ENCODE measurements at regions not wholly inside any gene's neighbourhood (a gene's known extent, or its start where the extent isn't known, plus 50 kb on each side); places are given as distances from the start of the nearest gene placed in this dataset.

GRCh38 chr9:90169490-90169889 is 473.1 kb downstream of the DIRAS2 start:
- no peak for TF ChIP-seq CTCF (conservative IDR thresholded peaks at IDR 0.05; ENCODE audit: low read length)
- no peak for TF ChIP-seq EZH2phosphoT487 (IDR thresholded peaks at IDR 0.05; ENCODE audit: borderline replicate concordance, low read depth, low read length)

Data from OCI-LY7 (cell line).